ENCODE measurements at regions not wholly inside any gene's neighbourhood (a gene's known extent, or its start where the extent isn't known, plus 50 kb on each side); places are given as distances from the start of the nearest gene placed in this dataset.

GRCh38 chr3:82637574-82637973, 876.1 kb upstream of the GBE1 start:
- no peaks in the 10 kb centered on the region for H3K9me1 ChIP-seq (ENCODE audit: control insufficient read depth, extremely low read depth, insufficient read depth, low read length)
- no peak overlapping the region for H3K27ac ChIP-seq (ENCODE audit: control insufficient read depth, insufficient read depth, low read length)
- no peaks in the 10 kb centered on the region for H3K27me3 ChIP-seq (ENCODE audit: control insufficient read depth, extremely low read depth, insufficient read depth, low read length)
- H3K4me2 ChIP-seq (ENCODE audit: control insufficient read depth, extremely low read depth, insufficient read depth, low read depth, low read length), result no peak overlapping the region
- H3K9ac ChIP-seq (ENCODE audit: control insufficient read depth, extremely low read depth, insufficient read depth, low read length), result no peak overlapping the region
- TF ChIP-seq, protein P1, sequence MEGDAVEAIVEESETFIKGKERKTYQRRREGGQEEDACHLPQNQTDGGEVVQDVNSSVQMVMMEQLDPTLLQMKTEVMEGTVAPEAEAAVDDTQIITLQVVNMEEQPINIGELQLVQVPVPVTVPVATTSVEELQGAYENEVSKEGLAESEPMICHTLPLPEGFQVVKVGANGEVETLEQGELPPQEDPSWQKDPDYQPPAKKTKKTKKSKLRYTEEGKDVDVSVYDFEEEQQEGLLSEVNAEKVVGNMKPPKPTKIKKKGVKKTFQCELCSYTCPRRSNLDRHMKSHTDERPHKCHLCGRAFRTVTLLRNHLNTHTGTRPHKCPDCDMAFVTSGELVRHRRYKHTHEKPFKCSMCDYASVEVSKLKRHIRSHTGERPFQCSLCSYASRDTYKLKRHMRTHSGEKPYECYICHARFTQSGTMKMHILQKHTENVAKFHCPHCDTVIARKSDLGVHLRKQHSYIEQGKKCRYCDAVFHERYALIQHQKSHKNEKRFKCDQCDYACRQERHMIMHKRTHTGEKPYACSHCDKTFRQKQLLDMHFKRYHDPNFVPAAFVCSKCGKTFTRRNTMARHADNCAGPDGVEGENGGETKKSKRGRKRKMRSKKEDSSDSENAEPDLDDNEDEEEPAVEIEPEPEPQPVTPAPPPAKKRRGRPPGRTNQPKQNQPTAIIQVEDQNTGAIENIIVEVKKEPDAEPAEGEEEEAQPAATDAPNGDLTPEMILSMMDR (optimal IDR thresholded peaks at IDR 0.05 in 1 of 3, IDR thresholded peaks at IDR 0.05 in 1 of 3, conservative IDR thresholded peaks at IDR 0.05 in 1 of 3; ENCODE audit: extremely low read depth in 1 of 3, insufficient read depth in 2 of 3, low read length in 3 of 3), result no peak
- TF ChIP-seq EZH2 (IDR thresholded peaks at IDR 0.05; ENCODE audit: low read length), result no peak
- peaks cover 5% of the 10 kb centered on the region for H3K4me1 ChIP-seq (ENCODE audit: control insufficient read depth, extremely low read depth, insufficient read depth, low read length)
- no peak for DNase-seq (ENCODE audit: low read depth, low spot score)
- H3K9me3 ChIP-seq (ENCODE audit: control insufficient read depth, low read depth, low read length), result no peaks in the 10 kb centered on the region
- H4K20me1 ChIP-seq (ENCODE audit: control insufficient read depth, extremely low read depth, insufficient read depth, low read length), result no peaks in the 10 kb centered on the region
- no peak overlapping the region for H3K4me3 ChIP-seq (ENCODE audit: control insufficient read depth in 2 of 3, extremely low read depth in 1 of 3, insufficient read depth in 2 of 3, low read depth in 1 of 3, low read length in 3 of 3)
- no peak for FAIRE-seq
- dilution Hi-C loops (cut with MboI; ENCODE audit: extremely low pct_ligation_motif_present, low sequenced_read_pairs), result no loop called here
- no peak overlapping the region for H2AFZ ChIP-seq (ENCODE audit: control insufficient read depth, low read length)
- no peaks in the 10 kb centered on the region for H3K36me3 ChIP-seq (ENCODE audit: control insufficient read depth in 2 of 2, extremely low read depth in 1 of 2, insufficient read depth in 2 of 2, low read length in 2 of 2)
- H3K79me2 ChIP-seq (ENCODE audit: control insufficient read depth, insufficient read depth, low read length), result no peaks in the 10 kb centered on the region

DNA sequence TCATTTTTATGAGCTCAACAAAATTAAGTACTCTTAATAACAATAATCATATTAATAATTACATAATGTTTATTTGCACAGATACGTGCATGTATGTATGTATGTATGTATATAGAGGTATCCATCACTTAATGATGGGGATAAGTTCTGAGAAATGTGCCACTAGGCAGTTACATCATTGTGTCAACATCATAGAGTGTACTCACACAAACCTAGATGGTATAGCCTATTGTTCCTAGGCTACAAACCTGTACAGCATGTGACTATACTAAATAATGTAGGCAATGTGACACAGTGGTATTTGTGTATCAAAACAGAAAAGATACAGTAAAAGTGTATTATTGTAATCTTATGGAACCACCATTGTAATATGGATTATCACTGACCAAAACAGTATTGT, 874.7 kb upstream of the GBE1 start:
- Histone ChIP-seq H3K36me3 (ENCODE audit: control insufficient read depth in 2 of 2, extremely low read depth in 1 of 2, insufficient read depth in 2 of 2, low read length in 2 of 2) (no peaks in the 10 kb centered on the region), H3K9me3 (ENCODE audit: control insufficient read depth, low read depth, low read length) (no peaks in the 10 kb centered on the region), H3K79me2 (ENCODE audit: control insufficient read depth, insufficient read depth, low read length) (no peaks in the 10 kb centered on the region), H2AFZ (ENCODE audit: control insufficient read depth, low read length) (no peak overlapping the region), H3K27ac (ENCODE audit: control insufficient read depth, insufficient read depth, low read length) (no peak overlapping the region), H3K4me3 (ENCODE audit: control insufficient read depth in 2 of 3, extremely low read depth in 1 of 3, insufficient read depth in 2 of 3, low read depth in 1 of 3, low read length in 3 of 3) (no peak overlapping the region), H3K27me3 (ENCODE audit: control insufficient read depth, extremely low read depth, insufficient read depth, low read length) (no peaks in the 10 kb centered on the region), H3K4me2 (ENCODE audit: control insufficient read depth, extremely low read depth, insufficient read depth, low read depth, low read length) (no peak overlapping the region), H4K20me1 (ENCODE audit: control insufficient read depth, extremely low read depth, insufficient read depth, low read length) (no peaks in the 10 kb centered on the region), H3K9ac (ENCODE audit: control insufficient read depth, extremely low read depth, insufficient read depth, low read length) (no peak overlapping the region), H3K4me1 (ENCODE audit: control insufficient read depth, extremely low read depth, insufficient read depth, low read length) (peaks cover 1% of the 10 kb centered on the region), H3K9me1 (ENCODE audit: control insufficient read depth, extremely low read depth, insufficient read depth, low read length) (no peaks in the 10 kb centered on the region)
- dilution Hi-C loops (cut with MboI; ENCODE audit: extremely low pct_ligation_motif_present, low sequenced_read_pairs), result no loop called here
- DNase-seq (ENCODE audit: low read depth, low spot score) (no peak), FAIRE-seq (no peak)
- TF ChIP-seq, protein P1 (optimal IDR thresholded peaks at IDR 0.05 in 1 of 3, IDR thresholded peaks at IDR 0.05 in 1 of 3, conservative IDR thresholded peaks at IDR 0.05 in 1 of 3; ENCODE audit: extremely low read depth in 1 of 3, insufficient read depth in 2 of 3, low read length in 3 of 3), result no peak

All from keratinocyte (primary cell).